Sigmoid colon (tissue), 3 donors: ENCODE measurements at regions not wholly inside any gene's neighbourhood (a gene's known extent, or its start where the extent isn't known, plus 50 kb on each side); places are given as distances from the start of the nearest gene placed in this dataset.

Experiments
- POLR2A ChIP-seq, 2 donors: fragments of 450-650 bp; IDR thresholded peaks; one replicate each; pipeline ENCODE4 v1.6.1; 2016; ENCODE audit warnings: antibody characterized with exemption in 2 of 2, mild to moderate bottlenecking in 2 of 2, moderate library complexity in 2 of 2
- TF ChIP-seq, protein P1 (sequence below), 4 experiments: fragments of 450-650 bp in 3 of 4; fragments of 200-600 bp in 1 of 4; IDR thresholded peaks; one replicate each; pipeline ENCODE4 v1.5.1; 2016 to 2019; ENCODE audit warnings: antibody characterized with exemption in 4 of 4, mild to moderate bottlenecking in 3 of 4, moderate library complexity in 2 of 4

- TF ChIP-seq, protein P1, sequence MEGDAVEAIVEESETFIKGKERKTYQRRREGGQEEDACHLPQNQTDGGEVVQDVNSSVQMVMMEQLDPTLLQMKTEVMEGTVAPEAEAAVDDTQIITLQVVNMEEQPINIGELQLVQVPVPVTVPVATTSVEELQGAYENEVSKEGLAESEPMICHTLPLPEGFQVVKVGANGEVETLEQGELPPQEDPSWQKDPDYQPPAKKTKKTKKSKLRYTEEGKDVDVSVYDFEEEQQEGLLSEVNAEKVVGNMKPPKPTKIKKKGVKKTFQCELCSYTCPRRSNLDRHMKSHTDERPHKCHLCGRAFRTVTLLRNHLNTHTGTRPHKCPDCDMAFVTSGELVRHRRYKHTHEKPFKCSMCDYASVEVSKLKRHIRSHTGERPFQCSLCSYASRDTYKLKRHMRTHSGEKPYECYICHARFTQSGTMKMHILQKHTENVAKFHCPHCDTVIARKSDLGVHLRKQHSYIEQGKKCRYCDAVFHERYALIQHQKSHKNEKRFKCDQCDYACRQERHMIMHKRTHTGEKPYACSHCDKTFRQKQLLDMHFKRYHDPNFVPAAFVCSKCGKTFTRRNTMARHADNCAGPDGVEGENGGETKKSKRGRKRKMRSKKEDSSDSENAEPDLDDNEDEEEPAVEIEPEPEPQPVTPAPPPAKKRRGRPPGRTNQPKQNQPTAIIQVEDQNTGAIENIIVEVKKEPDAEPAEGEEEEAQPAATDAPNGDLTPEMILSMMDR (IDR thresholded peaks at IDR 0.05), result no peak
- TF ChIP-seq POLR2A (IDR thresholded peaks at IDR 0.05), result no peak
These were observed 358.2 kb downstream of the FGFR2 start for GRCh38 chr10:121240011-121240410.
